MG63 (cell line): ENCODE measurements at regions not wholly inside any gene's neighbourhood (a gene's known extent, or its start where the extent isn't known, plus 50 kb on each side); places are given as distances from the start of the nearest gene placed in this dataset.

ENCODE experiments used
- DNase-seq: peaks from one replicate; pipeline ENCODE4 v3.0.0-alpha.2; 2020
- H3K27me3 ChIP-seq: fragments of 250-450 bp; sonication (Bioruptor Pico); 2 replicates; pipeline ENCODE4 v1.5.1; 2020; ENCODE audit warnings: mild to moderate bottlenecking, moderate library complexity
- H3K36me3 ChIP-seq: fragments of 250-450 bp; sonication (Bioruptor Pico); 2 replicates; pipeline ENCODE4 v1.5.1; 2020; ENCODE audit warnings: mild to moderate bottlenecking, moderate library complexity
- H3K4me3 ChIP-seq: fragments of 250-450 bp; sonication (Bioruptor Pico); 2 replicates; pipeline ENCODE4 v1.5.1; 2020; ENCODE audit warnings: mild to moderate bottlenecking, moderate library complexity
- H3K9me3 ChIP-seq: fragments of 250-450 bp; sonication (Bioruptor Pico); 2 replicates; pipeline ENCODE4 v1.5.1; 2020; ENCODE audit warnings: mild to moderate bottlenecking, moderate library complexity

DNA sequence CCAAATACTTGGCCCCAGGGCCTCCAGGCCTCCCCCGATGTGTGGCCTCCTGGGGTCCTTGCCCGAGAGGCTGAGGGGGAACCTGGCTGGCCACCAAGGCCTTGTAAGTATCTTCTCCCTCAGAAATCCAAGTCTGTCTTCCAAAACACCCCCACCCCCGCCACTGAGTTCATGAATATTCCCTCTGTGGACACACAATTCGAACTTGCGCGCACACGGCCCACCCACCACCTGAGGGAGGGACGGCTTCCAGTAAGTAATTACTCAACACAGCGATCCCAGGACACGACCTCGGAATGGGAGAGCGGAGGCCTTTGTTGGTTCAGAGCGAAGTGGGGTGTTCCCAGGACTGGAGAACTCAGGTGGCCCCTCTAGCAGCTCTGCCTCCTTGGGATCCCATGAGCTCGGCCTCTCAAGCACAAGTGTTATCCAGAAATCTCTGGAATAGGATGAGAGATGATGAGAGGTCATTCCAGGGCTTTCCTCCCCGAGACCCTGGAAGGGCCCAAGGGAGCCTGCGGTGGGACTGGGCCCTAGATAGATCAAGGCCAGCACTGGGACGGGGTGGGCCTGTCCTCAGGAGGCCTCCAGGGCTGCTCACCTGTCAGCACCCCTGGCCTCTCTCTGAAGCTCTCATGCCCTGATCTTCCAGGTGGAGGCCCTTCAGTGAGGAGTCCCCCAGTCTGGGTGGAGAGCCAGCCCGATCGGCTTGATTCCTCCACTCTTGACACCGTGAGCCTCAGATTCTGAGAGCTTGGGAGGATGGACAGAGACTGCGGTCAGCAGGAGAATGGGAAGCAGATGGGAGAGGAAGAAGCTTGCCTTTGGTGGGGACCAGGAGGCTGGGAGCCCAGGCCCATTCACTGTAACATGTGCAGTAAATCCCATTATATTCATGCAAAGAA lies 219.0 kb upstream of the RTL1 start:
- Histone ChIP-seq H3K9me3 (no peaks in the 10 kb centered on the region), H3K36me3 (no peaks in the 10 kb centered on the region), H3K4me3 (no peak overlapping the region), H3K27me3 (no peaks in the 10 kb centered on the region)
- no peak for DNase-seq

DNA sequence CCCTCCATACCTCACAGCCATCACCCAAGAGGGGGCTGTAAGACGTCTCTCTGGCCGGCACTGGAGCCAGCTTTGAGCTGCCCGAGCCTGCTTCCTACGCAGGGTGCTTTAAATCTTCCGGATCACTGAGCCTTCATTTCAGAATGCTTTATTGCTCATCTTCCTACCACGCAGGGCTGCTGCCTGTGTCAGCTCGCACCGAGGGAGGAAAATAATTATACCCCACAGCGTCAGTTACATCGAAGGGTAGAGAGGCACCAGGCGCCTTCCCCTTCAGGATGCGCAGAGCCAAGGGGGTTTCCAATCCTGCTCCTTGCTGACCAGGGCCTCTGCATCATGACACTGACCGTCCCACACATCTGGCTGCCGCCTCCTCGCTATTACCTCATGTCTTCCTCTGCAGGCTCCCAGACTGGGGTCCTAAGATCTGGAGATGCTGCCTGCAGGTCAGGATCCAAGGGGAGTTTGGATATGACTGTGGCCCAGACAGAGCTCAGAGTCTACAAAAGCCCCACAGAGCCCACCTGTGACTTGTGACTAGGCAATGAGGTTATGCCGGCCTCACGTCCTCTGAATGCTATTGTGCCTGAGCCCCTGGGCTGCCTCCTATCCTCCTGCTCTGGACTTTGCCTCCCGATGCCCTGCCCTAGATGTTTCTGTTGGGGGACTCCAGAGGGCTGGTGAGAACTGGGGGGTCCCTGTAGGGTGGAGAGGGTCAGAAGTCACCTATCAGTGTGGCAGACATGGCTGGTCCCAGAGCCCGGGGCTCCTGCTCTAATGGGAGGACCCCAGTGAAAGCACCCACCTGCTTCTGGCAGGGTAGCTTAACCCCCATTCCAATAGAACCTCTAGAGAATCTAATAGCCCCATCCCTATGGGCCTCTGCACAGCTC lies 220.3 kb upstream of the RTL1 start:
- no peak for DNase-seq

DNA sequence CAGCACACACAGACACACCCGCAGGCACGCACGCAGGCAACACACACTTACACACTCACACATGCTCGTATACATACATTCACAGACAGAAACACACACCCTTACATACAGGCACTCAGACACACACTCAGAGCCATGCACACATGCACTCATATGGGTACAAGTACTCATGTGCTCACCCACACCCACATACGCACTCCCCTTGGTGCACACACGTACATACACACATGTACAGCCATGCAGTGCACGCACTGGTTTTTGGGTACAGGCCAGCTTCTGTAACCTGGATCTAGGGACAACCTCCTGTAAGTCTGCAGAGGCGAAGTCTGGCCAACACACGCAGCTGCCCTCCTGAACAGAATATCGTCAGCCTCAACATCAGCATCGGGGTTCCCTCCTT lies 221.3 kb upstream of the RTL1 start:
- Histone ChIP-seq H3K9me3 (no peaks in the 10 kb centered on the region), H3K36me3 (no peaks in the 10 kb centered on the region), H3K4me3 (no peak overlapping the region), H3K27me3 (no peaks in the 10 kb centered on the region)
- DNase-seq: no peak

More for the DNA sequence above, 220.3 kb upstream of the RTL1 start:
- Histone ChIP-seq H3K36me3 (no peaks in the 10 kb centered on the region), H3K9me3 (no peaks in the 10 kb centered on the region), H3K27me3 (no peaks in the 10 kb centered on the region), H3K4me3 (no peak overlapping the region)

- no peaks in the 10 kb centered on the region for H3K9me3 ChIP-seq
- no peaks in the 10 kb centered on the region for H3K36me3 ChIP-seq
- no peaks in the 10 kb centered on the region for H3K27me3 ChIP-seq
- no peak overlapping the region for H3K4me3 ChIP-seq
- DNase-seq: no peak
Measured at GRCh38 chr14:101125313-101125712, 221.8 kb upstream of the RTL1 start.

GRCh38 chr14:101125719-101126651 lies 222.5 kb upstream of the RTL1 start:
- Histone ChIP-seq H3K27me3 (no peaks in the 10 kb centered on the region), H3K9me3 (no peaks in the 10 kb centered on the region)
- no peak for DNase-seq

DNA sequence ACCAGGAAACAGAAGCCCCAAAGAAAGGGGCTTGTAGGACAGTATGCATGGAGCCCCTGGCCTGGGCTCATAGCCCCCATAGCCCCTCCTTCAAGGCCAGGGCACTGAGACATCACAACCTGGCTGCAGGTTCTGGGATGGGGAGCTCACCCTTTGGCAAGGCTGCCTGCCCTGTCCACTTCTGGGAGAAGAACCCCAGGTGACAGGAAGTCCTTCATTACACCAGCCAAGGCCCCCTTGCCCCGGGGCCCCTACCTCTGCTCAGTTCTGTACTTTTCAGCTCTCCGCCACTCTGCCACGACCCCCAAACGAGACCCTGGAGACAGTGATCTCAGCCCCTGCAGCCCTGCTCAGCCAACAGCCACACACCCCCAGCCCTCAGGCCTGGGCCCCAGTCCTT lies 223.2 kb upstream of the RTL1 start:
- H3K27me3 ChIP-seq: no peaks in the 10 kb centered on the region
- no peaks in the 10 kb centered on the region for H3K9me3 ChIP-seq
- no peaks in the 10 kb centered on the region for H3K36me3 ChIP-seq
- H3K4me3 ChIP-seq: no peak overlapping the region
- DNase-seq: no peak

More at GRCh38 chr14:101125719-101126651, 222.5 kb upstream of the RTL1 start:
- H3K36me3 ChIP-seq: no peaks in the 10 kb centered on the region
- H3K4me3 ChIP-seq: no peak overlapping the region

DNA sequence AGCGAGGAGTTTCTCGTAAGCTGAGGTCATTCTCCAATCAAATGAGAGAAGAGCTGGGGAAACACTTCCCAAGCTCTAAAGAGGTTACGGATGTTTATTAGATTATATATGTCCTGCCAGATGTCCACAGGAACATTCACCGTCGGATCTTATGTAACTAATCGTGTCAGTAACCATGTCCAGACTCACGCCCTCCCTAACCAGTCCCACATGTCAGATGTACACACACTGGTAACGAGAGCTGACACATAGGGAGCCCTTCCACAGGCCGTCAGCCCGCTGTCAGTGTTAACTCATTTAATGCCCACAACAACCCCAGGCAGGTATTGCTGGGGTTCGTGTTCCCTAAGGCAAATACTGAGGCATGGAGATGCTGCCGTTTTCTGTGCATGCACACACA lies 223.7 kb upstream of the RTL1 start:
- no peaks in the 10 kb centered on the region for H3K9me3 ChIP-seq
- no peaks in the 10 kb centered on the region for H3K27me3 ChIP-seq
- DNase-seq: no peak
- no peak overlapping the region for H3K4me3 ChIP-seq
- no peaks in the 10 kb centered on the region for H3K36me3 ChIP-seq

- H3K36me3 ChIP-seq: no peaks in the 10 kb centered on the region
- no peak overlapping the region for H3K4me3 ChIP-seq
- H3K27me3 ChIP-seq: no peaks in the 10 kb centered on the region
- H3K9me3 ChIP-seq: no peaks in the 10 kb centered on the region
- no peak for DNase-seq
Measured at GRCh38 chr14:101128478-101129321, 225.2 kb upstream of the RTL1 start.

DNA sequence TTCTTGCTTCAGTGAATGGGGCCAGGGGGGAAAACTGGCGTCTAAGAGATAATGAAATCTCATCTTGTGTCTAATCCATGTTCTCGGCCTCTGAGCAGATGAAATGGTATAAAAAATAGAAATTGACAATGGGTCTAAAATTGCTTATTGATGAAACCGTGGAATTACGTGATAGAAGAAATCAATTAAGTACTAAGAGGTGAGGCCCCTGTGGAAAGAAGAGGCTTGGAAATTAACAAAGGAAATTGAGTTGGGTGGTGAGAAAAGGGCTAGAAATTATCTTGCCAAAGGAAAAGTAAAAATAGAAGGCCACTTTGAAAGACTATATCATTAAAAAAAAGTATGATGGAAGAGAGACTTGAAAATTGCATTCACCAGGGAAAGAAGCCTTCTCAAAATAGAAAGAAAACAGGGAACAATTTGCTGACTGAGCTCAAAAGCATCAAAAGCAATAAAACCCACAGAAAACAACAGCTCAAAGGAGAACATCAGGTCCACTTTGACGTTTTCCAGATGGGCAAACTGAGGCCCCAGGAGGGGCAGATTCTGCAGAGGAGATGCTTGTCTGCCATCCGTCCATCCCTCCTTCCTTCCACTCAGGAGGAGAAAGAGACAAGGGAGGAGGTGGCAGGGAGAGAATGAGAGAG lies 226.1 kb upstream of the RTL1 start:
- DNase-seq: no peak
- Histone ChIP-seq H3K27me3 (no peaks in the 10 kb centered on the region), H3K9me3 (no peaks in the 10 kb centered on the region)

DNA sequence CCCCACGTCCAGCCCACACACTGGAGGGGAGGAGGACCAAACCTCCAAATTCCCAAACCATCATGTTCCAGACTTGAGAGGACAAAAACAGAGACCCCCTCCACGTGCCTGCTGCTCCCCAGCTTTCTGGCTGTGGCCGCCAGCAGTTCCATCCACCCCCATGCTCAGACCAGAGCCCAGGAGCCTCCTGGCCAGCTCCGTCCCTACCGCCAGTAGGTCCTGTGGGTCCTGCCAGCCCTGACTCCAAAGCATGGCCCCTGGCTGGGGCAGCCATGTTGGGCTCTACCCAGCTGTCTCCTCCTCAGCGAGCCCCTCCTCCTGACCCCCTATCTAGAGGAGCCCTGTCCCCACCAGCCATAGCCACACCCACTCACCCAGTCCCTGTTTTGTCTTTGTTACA lies 227.3 kb upstream of the RTL1 start:
- Histone ChIP-seq H3K9me3 (no peaks in the 10 kb centered on the region), H3K27me3 (no peaks in the 10 kb centered on the region), H3K36me3 (no peaks in the 10 kb centered on the region), H3K4me3 (no peak overlapping the region)
- DNase-seq: no peak

More for the DNA sequence above, 226.1 kb upstream of the RTL1 start:
- H3K4me3 ChIP-seq: no peak overlapping the region
- no peaks in the 10 kb centered on the region for H3K36me3 ChIP-seq

DNA sequence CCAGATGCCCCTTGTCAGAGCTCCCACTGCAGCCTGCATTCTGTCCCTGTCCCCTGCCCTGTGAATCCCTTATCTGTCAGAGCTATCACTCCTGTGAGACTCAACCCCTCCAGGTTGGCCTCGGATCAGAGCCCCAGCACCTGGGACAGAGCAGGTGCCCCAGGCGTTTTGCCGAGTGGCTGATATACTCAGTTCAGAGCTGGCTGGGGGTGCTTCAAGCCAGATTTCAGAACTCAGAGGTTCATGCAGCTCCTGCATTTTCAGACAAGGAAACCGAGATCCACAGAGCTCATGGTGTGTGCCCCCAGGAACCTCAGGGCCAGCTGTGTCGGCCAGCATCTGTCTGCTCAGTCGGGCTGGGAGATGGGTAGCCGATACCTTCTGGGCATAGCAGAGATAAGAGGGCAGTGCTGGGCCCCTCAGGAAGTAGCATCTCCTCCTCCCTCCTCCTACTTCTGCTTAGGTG lies 228.0 kb upstream of the RTL1 start:
- no peaks in the 10 kb centered on the region for H3K9me3 ChIP-seq
- H3K36me3 ChIP-seq: no peaks in the 10 kb centered on the region
- H3K4me3 ChIP-seq: no peak overlapping the region
- H3K27me3 ChIP-seq: no peaks in the 10 kb centered on the region
- no peak for DNase-seq

- Histone ChIP-seq H3K4me3 (no peak overlapping the region), H3K27me3 (no peaks in the 10 kb centered on the region), H3K9me3 (no peaks in the 10 kb centered on the region), H3K36me3 (no peaks in the 10 kb centered on the region)
- no peak for DNase-seq
Measured at GRCh38 chr14:101132051-101132571, 228.6 kb upstream of the RTL1 start.

GRCh38 chr14:101132588-101132987 lies 229.1 kb upstream of the RTL1 start:
- no peak overlapping the region for H3K4me3 ChIP-seq
- no peaks in the 10 kb centered on the region for H3K27me3 ChIP-seq
- no peak for DNase-seq
- H3K9me3 ChIP-seq: no peaks in the 10 kb centered on the region
- no peaks in the 10 kb centered on the region for H3K36me3 ChIP-seq

- Histone ChIP-seq H3K9me3 (no peaks in the 10 kb centered on the region), H3K4me3 (no peak overlapping the region), H3K27me3 (no peaks in the 10 kb centered on the region), H3K36me3 (no peaks in the 10 kb centered on the region)
- DNase-seq: no peak
Measured at GRCh38 chr14:101133068-101133467, 229.5 kb upstream of the RTL1 start.

GRCh38 chr14:101134161-101134631 lies 230.7 kb upstream of the RTL1 start:
- Histone ChIP-seq H3K27me3 (no peaks in the 10 kb centered on the region), H3K4me3 (no peak overlapping the region), H3K9me3 (no peaks in the 10 kb centered on the region), H3K36me3 (no peaks in the 10 kb centered on the region)
- DNase-seq: no peak
